WTC11 (cell line): ENCODE measurements at regions not wholly inside any gene's neighbourhood (a gene's known extent, or its start where the extent isn't known, plus 50 kb on each side); places are given as distances from the start of the nearest gene placed in this dataset.

Experiments used
- AFF4 ChIP-seq: sonication (generic); formaldehyde crosslinking; IDR thresholded peaks from 2 replicates; pipeline ENCODE4 v1.8.1; 2023; ENCODE audit warnings: mild to moderate bottlenecking, missing genetic modification reagents, borderline replicate concordance
- CREB1 ChIP-seq: sonication (generic); formaldehyde crosslinking; IDR thresholded peaks from 2 replicates; pipeline ENCODE4 v1.8.0; 2023; ENCODE audit warnings: mild to moderate bottlenecking, missing genetic modification reagents
- MXD4 ChIP-seq: fragments of 250-450 bp; sonication (Bioruptor Pico); IDR thresholded peaks from 2 replicates; pipeline ENCODE4 v1.8.0; 2021; ENCODE audit warnings: mild to moderate bottlenecking, moderate library complexity, borderline replicate concordance
- NFYB ChIP-seq: sonication (generic); formaldehyde crosslinking; conservative IDR thresholded peaks from 2 replicates; pipeline ENCODE4 v1.8.0; 2022; ENCODE audit warnings: low read depth, missing genetic modification reagents
- NR1H2 ChIP-seq: sonication (generic); formaldehyde crosslinking; IDR thresholded peaks from 2 replicates; pipeline ENCODE4 v1.9.0; 2021; ENCODE audit warnings: mild to moderate bottlenecking, moderate library complexity, missing genetic modification reagents
- NR2C2 ChIP-seq: sonication (generic); formaldehyde crosslinking; IDR thresholded peaks from 2 replicates; pipeline ENCODE4 v1.8.0; 2022; ENCODE audit warnings: mild to moderate bottlenecking, missing genetic modification reagents
- TEAD1 ChIP-seq: sonication (generic); formaldehyde crosslinking; IDR thresholded peaks from 2 replicates; pipeline ENCODE4 v1.8.0; 2022; ENCODE audit warnings: mild to moderate bottlenecking, missing genetic modification reagents
- ZMAT4 ChIP-seq: fragments of 250-450 bp; sonication (Bioruptor Pico); IDR thresholded peaks from 2 replicates; pipeline ENCODE4 v1.9.0; 2021; ENCODE audit warnings: mild to moderate bottlenecking
- ZNF138 ChIP-seq: sonication (generic); formaldehyde crosslinking; conservative IDR thresholded peaks from 2 replicates; pipeline ENCODE4 v1.8.1; 2022; ENCODE audit warnings: mild to moderate bottlenecking, moderate library complexity, missing genetic modification reagents
- TF ChIP-seq, protein P1 (sequence below): fragments of 200-600 bp; IDR thresholded peaks from 2 replicates; pipeline ENCODE4 v1.8.0; 2022; ENCODE audit warnings: antibody characterized with exemption
- TF ChIP-seq, protein P2 (sequence below): sonication (generic); formaldehyde crosslinking; conservative IDR thresholded peaks from 2 replicates; pipeline ENCODE4 v1.8.1; 2022; ENCODE audit warnings: mild to moderate bottlenecking, missing genetic modification reagents

GRCh38 chr10:78543031-78543748, 509.5 kb downstream of the RPS24 start:
- TF ChIP-seq, protein P1, sequence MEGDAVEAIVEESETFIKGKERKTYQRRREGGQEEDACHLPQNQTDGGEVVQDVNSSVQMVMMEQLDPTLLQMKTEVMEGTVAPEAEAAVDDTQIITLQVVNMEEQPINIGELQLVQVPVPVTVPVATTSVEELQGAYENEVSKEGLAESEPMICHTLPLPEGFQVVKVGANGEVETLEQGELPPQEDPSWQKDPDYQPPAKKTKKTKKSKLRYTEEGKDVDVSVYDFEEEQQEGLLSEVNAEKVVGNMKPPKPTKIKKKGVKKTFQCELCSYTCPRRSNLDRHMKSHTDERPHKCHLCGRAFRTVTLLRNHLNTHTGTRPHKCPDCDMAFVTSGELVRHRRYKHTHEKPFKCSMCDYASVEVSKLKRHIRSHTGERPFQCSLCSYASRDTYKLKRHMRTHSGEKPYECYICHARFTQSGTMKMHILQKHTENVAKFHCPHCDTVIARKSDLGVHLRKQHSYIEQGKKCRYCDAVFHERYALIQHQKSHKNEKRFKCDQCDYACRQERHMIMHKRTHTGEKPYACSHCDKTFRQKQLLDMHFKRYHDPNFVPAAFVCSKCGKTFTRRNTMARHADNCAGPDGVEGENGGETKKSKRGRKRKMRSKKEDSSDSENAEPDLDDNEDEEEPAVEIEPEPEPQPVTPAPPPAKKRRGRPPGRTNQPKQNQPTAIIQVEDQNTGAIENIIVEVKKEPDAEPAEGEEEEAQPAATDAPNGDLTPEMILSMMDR: no peak
- no peak for TF ChIP-seq NR2C2 (CRISPR knock-in tag)
- TF ChIP-seq NFYB: no peak
- TF ChIP-seq NR1H2 (CRISPR knock-in tag): no peak
- TF ChIP-seq, protein P2, sequence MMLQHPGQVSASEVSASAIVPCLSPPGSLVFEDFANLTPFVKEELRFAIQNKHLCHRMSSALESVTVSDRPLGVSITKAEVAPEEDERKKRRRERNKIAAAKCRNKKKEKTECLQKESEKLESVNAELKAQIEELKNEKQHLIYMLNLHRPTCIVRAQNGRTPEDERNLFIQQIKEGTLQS (CRISPR knock-in tag): no peak
- TF ChIP-seq ZMAT4 (CRISPR knock-in tag): no peak
- no peak for TF ChIP-seq AFF4 (CRISPR knock-in tag)
- TF ChIP-seq MXD4 (CRISPR knock-in tag): no peak
- no peak for TF ChIP-seq CREB1 (CRISPR knock-in tag)
- no peak for TF ChIP-seq ZNF138 (CRISPR knock-in tag)
- no peak for TF ChIP-seq TEAD1 (CRISPR knock-in tag)
